DND-41 (cell line): ENCODE measurements at regions not wholly inside any gene's neighbourhood (a gene's known extent, or its start where the extent isn't known, plus 50 kb on each side); places are given as distances from the start of the nearest gene placed in this dataset.

Source experiments
- EZH2 ChIP-seq: IDR thresholded peaks from 3 replicates; pipeline ENCODE4 v1.6.1; 2012; ENCODE audit warnings: borderline replicate concordance, low read depth, mild to moderate bottlenecking, moderate library complexity, low read length, inconsistent platforms; ENCODE audit not compliant: severe bottlenecking
- TF ChIP-seq, protein P1 (sequence below): IDR thresholded peaks from 2 replicates; pipeline ENCODE4 v1.5.1; 2012; ENCODE audit warnings: borderline replicate concordance, low read length, moderate library complexity, mild to moderate bottlenecking; ENCODE audit not compliant: poor library complexity, severe bottlenecking; ENCODE audit errors: extremely low read depth

DNA sequence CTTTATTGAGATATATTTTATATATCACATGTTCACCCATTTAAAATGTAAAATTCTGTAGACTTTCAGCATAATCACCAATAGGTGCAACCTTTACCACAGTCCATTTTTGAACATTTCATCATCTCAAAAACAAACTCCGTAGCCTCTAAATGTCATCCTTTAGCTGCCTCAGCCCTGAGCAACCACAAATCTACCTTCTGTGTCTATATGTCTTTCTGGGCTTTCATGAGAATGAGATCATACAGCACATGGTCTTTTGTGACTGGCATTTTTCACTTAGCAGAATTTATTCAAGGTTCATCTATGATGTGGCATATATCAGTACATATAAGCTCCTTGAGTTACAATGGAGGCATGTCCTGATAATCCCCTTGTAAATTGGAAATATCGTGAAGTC lies 320.5 kb downstream of the ETS1 start:
- TF ChIP-seq, protein P1, sequence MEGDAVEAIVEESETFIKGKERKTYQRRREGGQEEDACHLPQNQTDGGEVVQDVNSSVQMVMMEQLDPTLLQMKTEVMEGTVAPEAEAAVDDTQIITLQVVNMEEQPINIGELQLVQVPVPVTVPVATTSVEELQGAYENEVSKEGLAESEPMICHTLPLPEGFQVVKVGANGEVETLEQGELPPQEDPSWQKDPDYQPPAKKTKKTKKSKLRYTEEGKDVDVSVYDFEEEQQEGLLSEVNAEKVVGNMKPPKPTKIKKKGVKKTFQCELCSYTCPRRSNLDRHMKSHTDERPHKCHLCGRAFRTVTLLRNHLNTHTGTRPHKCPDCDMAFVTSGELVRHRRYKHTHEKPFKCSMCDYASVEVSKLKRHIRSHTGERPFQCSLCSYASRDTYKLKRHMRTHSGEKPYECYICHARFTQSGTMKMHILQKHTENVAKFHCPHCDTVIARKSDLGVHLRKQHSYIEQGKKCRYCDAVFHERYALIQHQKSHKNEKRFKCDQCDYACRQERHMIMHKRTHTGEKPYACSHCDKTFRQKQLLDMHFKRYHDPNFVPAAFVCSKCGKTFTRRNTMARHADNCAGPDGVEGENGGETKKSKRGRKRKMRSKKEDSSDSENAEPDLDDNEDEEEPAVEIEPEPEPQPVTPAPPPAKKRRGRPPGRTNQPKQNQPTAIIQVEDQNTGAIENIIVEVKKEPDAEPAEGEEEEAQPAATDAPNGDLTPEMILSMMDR = no peak
- no peak for TF ChIP-seq EZH2
